T-helper 1 cell treated with Interleukin-12 subunit alpha and Interleukin-12 subunit beta and Interleukin-4 antibody, amounts not matched to agents 30 ng/mL and 1 ng/mL, for 36 hours (primary cell): ENCODE measurements at regions not wholly inside any gene's neighbourhood (a gene's known extent, or its start where the extent isn't known, plus 50 kb on each side); places are given as distances from the start of the nearest gene placed in this dataset.

Source experiments
- intact Hi-C: fragments of 100-400 bp; cut with micrococcal nuclease; formaldehyde crosslinking; loops from one replicate; pipeline ENCODE4 v1.15.1; 2024

DNA sequence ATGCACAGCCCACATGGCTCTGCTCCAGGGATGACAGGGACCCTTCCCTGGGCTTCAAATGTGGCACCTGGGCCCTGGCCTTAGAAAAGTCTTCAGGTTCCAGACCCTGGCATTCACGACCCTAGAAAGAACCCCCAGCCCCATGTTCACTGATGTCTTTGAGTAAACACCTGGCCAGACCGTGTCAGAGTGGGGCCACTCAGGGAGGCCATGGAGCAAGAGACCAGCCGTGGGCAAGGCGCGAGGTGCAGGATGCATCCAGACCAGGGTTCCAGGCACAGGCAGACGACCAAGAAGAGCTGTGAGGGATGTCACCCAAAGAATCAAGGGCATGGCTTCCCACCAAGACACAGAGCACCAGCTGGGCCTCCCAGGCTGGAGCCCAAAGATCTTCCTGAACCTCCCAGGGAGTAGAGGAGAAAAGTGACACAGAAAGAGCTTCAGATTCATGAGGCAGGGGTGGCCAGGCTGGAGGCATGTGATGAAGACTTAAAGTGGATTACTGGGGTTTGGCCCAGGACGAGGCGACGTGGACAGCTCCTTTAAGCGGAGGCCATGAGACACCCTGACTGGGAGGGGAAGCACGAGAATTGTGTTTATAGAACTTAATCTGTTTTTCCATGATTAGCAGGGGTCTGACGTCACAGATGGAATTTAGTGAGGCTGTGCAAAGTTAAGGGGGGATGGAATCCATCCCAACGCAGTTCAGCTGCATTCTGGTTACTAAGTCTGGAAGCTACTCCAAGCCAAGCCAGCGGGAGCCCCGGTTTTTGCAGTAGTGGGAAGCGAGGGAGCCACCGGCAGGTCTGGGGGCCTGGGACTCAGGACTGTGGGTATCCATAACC, 61.6 kb downstream of the ARL6IP4 start:
- intact Hi-C loops: loop anchor here (2.0 kb wide), 1 partner anchor 191 kb away; the partner anchor contains the start of genes MPHOSPH9 and MTRFR

DNA sequence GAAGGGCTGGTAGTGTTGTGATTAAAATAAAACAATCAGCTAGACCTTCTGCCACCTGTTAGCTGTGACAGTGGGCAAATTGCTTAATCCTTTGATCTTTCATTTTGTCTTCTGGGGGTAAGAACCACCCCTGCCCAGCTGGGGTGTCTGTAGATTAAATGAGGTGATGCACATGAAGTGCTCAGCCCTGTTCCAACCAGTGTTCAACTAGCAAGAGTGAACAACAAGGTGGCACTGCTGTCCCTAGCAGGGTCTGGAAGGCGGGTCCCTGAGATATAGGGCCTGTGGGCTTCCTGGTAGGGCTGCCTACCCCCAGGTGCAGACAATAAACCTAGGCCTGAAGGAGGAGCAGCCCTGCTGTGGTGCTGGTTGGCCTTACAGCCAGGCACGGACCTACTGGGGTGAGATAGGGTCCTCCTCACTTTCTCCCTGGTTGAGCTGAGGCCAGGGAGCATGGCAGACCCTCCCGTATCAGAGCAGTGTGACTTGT, 60.6 kb downstream of the ARL6IP4 start:
- intact Hi-C loops: no loop called here

DNA sequence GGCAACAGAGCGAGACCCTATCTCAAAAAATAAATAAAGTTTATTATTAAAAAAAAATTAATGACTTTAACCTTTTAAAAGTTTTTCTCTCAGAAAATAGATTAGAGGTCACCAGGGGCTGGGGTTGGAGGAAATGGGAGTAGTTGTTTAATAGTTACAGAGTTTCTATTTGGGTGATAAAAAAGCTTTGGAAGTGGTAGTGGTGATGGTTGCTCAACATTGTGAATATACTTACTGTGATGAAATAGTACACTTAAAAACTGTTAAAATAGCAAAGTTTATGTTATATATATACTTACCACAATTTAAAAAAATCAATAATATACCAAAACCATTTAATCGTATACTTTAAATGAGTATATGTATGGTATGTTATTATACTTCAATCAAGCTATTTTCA, 59.6 kb downstream of the ARL6IP4 start:
- intact Hi-C loops: no loop called here

DNA sequence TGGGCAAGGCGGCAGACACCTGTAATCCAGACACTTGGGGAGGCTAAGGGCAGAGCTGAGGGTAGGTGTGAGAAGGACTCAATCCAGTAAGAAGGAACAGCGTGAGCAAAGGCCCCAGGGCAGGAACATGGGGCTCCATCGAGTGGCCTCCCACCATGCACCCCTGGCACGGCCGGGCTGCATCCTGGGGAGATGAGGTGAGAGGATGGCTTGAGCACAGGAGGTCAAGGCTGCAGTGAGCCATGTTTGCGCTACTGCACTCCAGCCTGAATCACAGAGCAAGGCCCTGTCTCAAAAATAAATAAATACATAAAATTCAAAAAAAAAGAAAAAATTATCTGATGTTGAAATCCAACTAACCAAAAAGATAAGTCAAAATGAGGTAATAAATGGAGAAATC, 58.5 kb downstream of the ARL6IP4 start:
- intact Hi-C loops: no loop called here

DNA sequence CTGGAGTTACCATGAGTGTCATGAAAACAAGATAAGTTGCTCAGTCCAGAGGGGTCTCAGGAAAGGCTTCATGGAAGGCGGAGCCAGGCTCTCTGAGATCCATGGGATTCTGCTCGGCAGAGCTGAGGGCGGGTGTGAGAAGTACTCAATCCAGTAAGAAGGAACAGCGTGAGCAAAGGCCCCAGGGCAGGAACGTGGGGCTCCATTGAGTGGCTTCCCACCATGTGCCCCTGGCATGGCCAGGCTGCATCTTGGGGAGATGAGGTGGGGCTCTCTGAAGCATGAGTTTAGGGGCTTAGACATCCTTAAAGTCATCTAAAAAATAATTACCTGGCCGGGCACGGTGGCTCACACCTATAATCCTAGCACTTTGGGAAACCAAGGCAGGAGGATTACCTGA, 58.0 kb downstream of the ARL6IP4 start:
- intact Hi-C loops: no loop called here

DNA sequence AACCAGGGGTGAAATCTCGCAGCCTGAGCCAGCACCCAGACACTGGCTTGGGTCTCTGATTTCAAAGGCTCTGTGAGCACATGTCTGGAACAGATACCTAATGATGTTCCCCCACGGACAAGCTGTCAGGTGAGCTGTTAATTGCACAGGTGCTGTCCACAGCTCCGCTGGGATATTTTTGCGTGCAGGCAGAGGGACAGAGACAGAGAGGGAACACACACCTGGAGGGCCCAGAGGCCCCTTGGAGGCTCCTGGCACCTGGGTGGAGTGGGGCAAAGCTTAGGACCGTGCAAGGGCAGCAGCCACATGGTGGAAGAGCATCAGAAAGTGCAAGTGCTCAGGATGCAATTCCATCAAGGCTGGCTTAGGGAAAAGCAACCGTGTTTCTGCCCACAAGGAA, 57.3 kb downstream of the ARL6IP4 start:
- intact Hi-C loops: no loop called here

DNA sequence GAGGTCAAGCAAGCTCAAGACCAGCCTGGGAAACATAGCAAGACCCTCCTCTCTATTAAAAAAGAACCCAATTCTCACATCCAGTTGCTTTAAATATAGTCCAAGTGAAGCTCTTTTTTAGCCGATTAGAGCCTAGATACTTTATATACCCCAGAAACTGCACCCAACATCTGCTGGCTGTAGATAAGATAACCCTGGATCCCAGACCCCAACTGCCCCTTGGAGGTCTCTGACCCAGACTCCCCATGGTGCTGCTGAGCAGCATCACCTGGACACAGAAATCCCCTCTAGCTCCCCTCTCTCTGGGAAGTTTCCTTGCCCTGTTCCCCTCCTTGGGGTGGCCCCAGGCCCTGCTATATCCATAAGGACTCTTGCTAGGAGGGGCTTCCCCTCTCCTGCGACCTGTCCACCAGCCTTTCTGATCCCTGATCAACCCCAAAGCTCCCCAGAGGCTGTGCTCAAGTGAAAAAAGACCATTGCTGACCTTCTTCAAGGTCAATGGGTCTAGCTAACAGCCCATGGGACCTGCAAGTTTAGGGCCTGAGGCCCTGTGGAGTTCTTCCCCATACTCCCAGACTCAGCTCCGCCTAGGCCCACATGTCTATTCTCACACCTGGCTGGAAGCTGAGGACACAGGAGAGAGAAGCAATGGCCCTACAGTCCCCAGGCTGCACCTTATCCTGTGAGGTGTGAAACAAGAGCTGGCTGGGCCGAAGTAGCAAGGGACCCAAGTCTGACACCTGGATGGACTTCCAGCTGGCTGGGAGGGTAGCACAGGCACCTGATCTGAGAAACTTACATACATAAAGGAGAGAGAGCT, 56.2 kb downstream of the ARL6IP4 start:
- intact Hi-C loops: no loop called here

DNA sequence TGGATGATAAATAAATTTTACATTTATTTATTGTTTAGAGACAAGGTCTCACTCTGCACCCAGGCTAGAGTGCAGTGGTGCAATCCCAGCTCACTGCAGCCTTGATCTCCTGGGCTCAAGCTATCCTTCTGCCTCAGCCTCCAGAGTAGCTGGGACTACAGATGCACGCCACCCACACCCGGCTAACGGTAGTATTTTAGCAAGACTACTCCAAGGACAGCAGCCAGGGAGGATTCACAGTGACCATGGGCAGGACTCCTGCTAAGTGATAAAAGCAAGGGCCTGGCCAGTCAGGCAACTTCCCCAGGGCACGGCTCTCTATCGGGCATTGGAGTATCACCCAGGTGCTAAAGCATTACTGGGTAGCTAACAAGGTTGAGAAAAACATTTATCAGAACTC, 55.4 kb downstream of the ARL6IP4 start:
- intact Hi-C loops: no loop called here

DNA sequence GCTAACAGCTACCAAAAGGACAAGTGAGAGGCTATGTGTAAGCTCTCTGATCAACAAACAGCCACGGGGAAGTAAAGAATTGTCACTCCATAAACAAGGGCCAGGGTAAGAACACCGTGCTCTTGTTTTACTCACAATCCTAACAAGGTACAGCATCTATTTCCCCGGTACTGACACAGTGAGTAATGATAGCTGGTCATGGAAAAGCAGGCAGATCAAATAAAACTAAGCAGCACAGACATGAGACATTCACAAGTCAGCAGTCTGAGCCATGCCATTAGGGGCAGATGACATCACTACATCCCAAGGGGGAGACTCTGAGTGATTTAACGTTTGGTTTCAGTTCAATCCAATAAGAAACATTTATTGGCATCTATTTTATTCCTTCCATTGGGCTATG, 54.4 kb downstream of the ARL6IP4 start:
- intact Hi-C loops: no loop called here

DNA sequence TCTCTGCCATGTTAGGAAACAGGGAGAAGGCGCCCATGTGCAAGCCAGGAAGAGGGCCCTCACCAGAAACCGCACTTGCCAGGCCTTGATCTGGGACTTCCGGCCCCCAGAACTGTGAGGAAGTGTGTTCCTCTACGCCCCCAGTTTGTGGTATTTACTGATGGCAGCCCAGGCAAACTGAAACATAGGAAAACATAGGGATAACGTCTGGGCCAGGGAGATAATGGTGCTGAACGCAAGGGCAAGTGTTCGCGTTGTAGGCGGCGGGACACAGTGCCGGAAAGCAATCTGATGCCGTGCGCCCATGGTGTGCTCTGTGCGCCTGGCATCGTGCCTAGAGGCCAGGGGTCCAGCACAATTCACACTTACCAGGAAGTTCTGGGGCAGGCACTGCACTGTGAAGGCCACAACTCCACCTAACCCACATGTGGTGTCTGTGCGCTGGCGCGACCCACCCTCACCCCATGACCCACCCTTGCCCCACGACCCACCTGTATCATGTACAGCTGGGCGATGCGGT, 53.6 kb downstream of the ARL6IP4 start:
- intact Hi-C loops: no loop called here

DNA sequence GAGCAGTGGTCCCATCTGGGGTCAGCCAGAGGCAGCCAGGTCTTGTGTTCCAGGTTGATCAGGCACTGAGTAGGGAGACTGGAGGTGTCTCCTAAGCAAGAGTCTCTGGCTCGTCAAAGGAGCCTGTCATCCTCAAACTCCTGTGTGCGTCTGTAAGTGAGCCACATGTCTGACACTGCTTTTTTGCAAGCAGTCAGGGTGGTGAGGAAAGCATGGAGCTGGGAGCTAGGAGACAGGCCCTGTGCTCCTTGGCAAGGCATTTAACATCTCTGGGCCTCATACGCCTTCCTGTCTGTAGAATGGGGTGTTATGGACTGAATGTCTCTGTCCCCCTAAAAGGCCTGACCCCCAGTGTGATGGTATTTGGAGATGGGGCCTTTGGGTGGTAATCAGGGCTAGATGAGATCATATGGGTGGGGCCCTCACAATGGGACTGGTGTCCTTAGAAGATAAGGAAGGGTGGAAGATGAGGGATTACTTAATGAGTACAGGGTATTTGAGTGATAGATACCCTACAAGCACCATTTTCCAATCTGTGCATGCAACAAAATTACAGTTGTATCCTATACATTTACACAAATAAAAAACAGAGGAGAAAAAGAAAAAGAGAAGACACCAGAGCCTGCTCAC, 53.0 kb downstream of the ARL6IP4 start:
- intact Hi-C loops: no loop called here

DNA sequence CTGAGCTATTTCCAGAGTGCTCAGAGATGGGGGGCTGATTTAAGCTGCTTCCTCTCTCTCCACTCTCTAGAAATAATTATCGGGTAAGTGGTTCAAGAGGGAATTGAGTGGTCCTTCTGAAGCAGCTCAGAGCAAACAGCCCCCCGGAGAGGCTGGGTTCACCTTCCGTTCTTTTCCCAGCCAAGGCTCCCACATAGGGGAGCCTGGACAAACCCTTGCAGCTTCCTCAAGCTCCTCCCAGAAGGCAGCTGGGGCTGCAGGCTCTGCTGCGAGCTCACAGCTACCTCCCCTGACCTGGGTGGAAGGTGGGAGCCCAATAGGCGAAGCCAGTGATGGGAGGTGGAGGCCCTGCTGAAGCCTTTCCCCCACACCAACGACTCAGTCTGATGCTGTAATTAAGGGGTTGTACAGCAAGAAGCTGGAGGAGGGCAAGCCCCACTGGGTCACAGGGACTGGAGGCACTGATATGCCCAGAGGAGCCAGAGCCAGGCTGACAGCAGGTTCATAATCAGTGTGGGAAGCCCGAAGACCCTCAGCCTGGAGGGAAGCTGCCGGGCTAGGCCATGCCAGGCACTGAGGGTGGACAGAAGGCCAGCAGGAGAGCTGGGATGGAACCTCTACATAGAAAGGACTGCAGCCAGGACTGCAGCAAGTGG, 52.4 kb downstream of the ARL6IP4 start:
- intact Hi-C loops: no loop called here
